ENCODE measurements at regions not wholly inside any gene's neighbourhood (a gene's known extent, or its start where the extent isn't known, plus 50 kb on each side); places are given as distances from the start of the nearest gene placed in this dataset.

DNA sequence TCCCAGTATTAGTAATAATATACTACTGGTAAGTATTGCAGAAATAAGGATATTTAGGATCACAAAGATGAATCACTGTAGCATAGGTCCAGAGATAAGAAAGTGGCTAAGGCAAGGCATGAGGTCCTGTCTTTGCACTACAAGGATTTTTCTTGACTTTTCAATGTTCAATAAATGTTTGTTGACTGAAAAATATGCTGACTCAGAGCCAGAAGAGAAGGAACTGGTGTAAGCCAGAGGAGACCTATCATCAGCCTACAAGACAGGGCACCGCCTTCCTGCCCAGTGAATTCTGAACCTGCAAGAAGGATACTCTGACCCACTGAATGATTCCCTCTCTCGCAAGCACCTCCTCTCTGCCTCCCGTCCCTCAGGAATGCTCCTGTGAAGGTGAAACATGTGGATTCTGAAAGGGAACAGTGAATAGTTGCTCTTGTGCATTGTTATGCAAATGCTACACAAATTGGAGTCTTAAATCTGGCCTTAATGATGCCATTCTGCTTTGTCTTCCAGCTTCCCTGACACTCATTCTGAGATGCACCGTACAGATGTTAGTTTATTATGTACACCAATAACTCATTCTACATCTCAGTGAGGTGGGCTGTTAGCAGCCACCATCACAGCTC lies 540.0 kb downstream of the OMA1 start:
- Histone ChIP-seq H3K27me3 (no peaks in the 10 kb centered on the region; the same call in 1 of the 2 replicates), H3K27ac (no peak overlapping the region), H3K9me3 (replicated peaks) (no peaks in the 10 kb centered on the region), H3K36me3 (no peaks in the 10 kb centered on the region), H3K4me3 (no peak overlapping the region), H3K4me1 (no peaks in the 10 kb centered on the region)
- no peak for DNase-seq

DNA sequence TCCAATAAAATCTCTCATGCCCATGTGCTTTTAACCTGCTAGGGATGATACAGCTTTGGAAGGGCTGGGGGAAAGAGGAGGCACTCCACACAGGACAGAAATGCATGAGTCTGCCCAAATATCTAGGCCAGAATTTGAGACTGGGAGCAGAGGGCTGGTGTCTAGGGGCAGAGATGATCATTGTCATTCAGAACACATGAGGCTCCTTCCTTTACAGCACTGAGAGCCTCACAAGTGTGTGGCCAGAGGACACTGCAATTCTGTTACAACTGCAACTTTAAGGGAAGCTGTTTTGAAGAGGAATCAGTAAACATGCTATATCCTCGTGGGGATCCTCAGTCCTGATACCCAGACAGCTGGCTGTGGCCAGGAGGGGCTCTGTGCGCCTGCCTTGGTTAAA lies 541.3 kb downstream of the OMA1 start:
- Histone ChIP-seq H3K4me1 (no peaks in the 10 kb centered on the region), H3K4me3 (no peak overlapping the region), H3K9me3 (replicated peaks) (no peaks in the 10 kb centered on the region), H3K27me3 (no peaks in the 10 kb centered on the region; the same call in 1 of the 2 replicates), H3K27ac (no peak overlapping the region), H3K36me3 (no peaks in the 10 kb centered on the region)
- no peak for DNase-seq

DNA sequence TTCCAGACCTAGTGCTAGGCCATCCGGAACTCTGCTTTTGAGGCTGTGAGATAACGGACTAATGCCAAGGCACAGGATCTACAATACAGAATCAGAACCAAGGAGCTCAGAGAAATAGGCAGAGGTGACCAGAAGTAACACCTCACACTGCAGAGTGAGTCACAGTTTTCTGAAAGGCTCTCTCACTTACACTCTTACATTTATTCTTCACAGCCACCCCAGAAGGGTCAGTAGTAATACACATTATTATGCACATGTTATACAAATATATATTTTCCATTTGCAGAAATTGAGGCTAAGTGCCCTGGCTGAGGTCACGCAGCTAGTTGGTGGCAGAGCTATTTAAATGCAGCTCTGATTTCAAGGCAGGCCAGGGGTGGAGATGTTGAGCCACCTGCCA lies 542.5 kb downstream of the OMA1 start:
- DNase-seq, result no peak
- no peaks in the 10 kb centered on the region; the same call in 1 of the 2 replicates for H3K27me3 ChIP-seq
- no peaks in the 10 kb centered on the region for H3K4me1 ChIP-seq
- no peak overlapping the region for H3K4me3 ChIP-seq
- H3K27ac ChIP-seq, result no peak overlapping the region
- no peaks in the 10 kb centered on the region for H3K36me3 ChIP-seq
- H3K9me3 ChIP-seq (replicated peaks), result no peaks in the 10 kb centered on the region

DNA sequence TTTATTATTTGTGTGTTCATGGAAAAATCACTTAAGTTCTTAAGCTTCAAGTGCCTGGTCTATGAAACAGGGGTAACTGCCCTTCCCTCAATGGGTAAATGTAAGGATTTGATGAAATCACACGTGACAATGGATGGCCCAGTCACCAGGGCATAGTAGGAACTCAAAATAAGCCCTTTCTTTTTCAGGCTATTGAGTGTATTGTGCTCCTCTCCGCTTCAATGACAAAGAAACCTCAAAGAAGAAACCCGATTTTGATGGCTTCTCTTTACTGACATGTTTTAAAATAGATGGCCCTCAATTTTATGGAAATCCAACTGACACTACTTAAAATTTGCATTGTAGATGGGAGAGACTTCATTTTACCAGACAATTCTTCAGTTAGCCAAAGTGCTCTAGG lies 543.5 kb downstream of the OMA1 start:
- H3K36me3 ChIP-seq, result no peaks in the 10 kb centered on the region
- H3K27me3 ChIP-seq, result no peaks in the 10 kb centered on the region; the same call in 1 of the 2 replicates
- DNase-seq, result no peak
- H3K9me3 ChIP-seq (replicated peaks), result no peaks in the 10 kb centered on the region
- no peak overlapping the region for H3K4me3 ChIP-seq
- no peak overlapping the region for H3K27ac ChIP-seq
- H3K4me1 ChIP-seq, result no peaks in the 10 kb centered on the region

DNA sequence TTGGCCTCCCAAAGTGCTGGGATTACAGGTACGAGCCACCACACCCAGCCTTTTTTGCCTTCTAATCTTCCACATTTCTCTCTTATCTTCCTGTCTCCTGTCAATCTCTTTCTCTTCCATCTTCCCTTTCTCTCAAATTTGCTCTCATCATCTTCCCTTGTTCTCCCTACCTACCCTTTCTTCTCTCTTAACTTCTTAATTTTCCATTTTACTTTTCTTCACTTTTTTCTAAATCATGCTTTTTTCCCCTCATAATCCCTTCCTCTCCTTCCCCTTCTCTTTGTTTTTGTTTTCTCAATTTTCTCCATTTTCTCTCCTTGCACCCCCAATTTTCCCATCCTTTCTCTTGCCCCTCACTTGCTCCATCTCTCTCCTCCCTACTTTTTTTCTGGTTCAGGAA lies 545.7 kb downstream of the OMA1 start:
- no peak for DNase-seq
- Histone ChIP-seq H3K27ac (no peak overlapping the region), H3K4me1 (no peaks in the 10 kb centered on the region), H3K9me3 (replicated peaks) (no peaks in the 10 kb centered on the region), H3K4me3 (no peak overlapping the region), H3K36me3 (no peaks in the 10 kb centered on the region), H3K27me3 (peaks cover 5% of the 10 kb centered on the region; the same call in 1 of the 2 replicates)

DNA sequence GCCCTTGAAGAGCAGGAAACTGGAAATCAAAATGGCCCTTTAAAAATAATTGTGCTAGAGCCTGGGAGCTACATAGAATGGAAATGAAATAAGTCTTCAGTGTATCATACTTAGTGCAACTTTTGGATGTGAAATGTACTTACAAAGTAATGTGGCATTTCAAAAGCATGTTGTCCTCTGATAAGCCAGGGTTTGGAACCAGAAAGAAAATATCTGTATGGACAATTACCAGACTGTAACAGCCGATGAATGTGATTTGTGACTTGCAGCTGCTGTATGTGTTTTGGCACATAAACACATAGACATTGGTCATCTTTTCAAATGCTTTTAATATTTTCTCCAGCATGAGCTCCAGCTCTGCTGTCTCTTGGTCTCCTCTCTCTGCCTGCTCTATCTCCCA lies 546.4 kb downstream of the OMA1 start:
- H3K27ac ChIP-seq, result no peak overlapping the region
- no peaks in the 10 kb centered on the region for H3K36me3 ChIP-seq

DNA sequence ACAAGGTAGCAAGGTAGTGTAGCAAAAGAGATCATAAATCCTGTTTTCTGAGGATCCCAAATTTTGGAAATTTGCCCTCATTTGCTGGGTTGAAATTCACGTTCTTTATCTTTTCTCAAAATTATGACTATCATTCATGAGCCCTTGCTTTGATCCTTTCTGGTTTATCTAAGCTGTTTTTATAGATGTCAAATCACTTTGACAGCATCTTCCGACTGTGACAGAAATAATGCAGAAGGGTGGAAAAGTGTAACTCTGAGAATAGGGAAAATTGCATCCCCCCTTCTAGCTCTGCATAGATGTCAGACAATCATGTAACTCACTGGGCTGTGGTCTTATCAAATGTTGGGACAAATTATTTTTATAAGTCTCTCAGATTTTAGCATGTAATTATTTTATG lies 550.1 kb downstream of the OMA1 start:
- no peak for DNase-seq
- Histone ChIP-seq H3K36me3 (no peaks in the 10 kb centered on the region), H3K27ac (no peak overlapping the region), H3K4me1 (no peaks in the 10 kb centered on the region), H3K9me3 (replicated peaks) (no peaks in the 10 kb centered on the region), H3K27me3 (peaks cover 11% of the 10 kb centered on the region), H3K4me3 (no peak overlapping the region)

More for the DNA sequence above, 546.4 kb downstream of the OMA1 start:
- Histone ChIP-seq H3K4me1 (no peaks in the 10 kb centered on the region), H3K27me3 (peaks cover 9% of the 10 kb centered on the region), H3K4me3 (no peak overlapping the region), H3K9me3 (replicated peaks) (no peaks in the 10 kb centered on the region)
- no peak for DNase-seq

DNA sequence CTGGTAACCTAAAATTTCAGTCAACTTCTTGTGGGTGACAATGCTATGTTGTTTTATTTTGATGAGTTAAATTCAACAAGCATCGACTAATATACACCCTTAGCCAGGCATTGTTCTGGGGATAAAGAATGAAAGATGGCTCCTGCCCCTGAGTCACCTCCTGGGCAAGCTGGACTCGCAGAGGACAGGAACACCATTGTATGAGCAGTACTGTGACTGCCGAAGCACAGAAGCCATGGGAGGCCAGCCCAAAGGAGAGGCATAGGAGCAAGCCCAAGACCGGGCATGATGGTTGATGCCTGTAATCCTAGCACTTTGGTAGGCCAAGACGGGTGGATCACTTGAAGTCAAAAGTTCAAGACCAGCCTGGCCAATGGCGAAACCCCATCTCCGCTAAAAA lies 555.2 kb downstream of the OMA1 start:
- Histone ChIP-seq H3K4me3 (no peak overlapping the region), H3K9me3 (replicated peaks) (no peaks in the 10 kb centered on the region)

DNA sequence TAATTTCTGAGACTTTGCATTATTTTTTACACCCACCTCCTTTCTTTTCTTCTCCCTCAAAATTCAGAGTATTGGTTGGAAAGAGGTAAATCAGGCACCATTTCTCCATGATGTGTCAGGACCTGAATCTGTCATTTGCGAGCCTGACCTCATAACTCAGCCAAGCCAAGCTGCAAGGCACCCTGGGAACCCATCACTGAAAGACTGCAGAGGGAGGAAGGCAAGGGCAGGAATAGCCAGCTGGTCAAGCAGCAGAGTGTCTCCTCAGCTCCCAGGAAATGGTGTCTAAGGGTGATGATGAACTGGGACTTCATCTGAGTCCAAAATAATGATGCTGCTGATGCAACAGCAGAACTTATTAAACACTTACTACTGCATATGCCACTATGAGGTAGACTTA lies 556.6 kb downstream of the OMA1 start:
- Histone ChIP-seq H3K27ac (no peak overlapping the region), H3K36me3 (no peaks in the 10 kb centered on the region), H3K4me1 (no peaks in the 10 kb centered on the region), H3K27me3 (0 out of 2 replicates have a peak, but pooled peaks cover 3% of the 10 kb centered on the region), H3K9me3 (replicated peaks) (no peaks in the 10 kb centered on the region), H3K4me3 (no peak overlapping the region)
- DNase-seq, result no peak

More for the DNA sequence above, 555.2 kb downstream of the OMA1 start:
- Histone ChIP-seq H3K27ac (no peak overlapping the region), H3K36me3 (no peaks in the 10 kb centered on the region), H3K27me3 (peaks cover 10% of the 10 kb centered on the region), H3K4me1 (no peaks in the 10 kb centered on the region)
- DNase-seq, result no peak

DNA sequence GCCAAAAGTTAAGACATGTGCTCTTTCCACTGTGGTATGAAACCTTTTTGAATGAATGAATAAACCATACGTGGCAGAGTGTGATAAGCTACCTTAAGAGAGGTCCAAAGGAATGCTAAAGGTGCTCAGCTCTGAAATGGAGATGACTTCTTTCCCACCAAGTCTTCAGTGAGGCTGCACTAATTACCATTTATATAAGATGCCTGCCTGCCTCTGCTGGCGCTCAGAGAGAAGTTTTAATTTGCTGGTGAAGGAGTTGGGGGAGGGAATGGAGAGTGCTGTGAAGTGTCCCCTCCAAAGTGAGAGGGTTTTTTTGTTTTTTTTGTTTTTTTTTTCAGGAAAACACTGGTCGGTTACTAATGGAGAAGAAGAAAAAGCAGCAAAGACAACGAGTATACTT lies 559.0 kb downstream of the OMA1 start:
- Histone ChIP-seq H3K9me3 (replicated peaks) (no peaks in the 10 kb centered on the region), H3K4me3 (no peak overlapping the region), H3K27ac (no peak overlapping the region), H3K27me3 (0 out of 2 replicates have a peak, but pooled peaks cover 3% of the 10 kb centered on the region), H3K4me1 (no peaks in the 10 kb centered on the region), H3K36me3 (no peaks in the 10 kb centered on the region)
- no peak for DNase-seq

DNA sequence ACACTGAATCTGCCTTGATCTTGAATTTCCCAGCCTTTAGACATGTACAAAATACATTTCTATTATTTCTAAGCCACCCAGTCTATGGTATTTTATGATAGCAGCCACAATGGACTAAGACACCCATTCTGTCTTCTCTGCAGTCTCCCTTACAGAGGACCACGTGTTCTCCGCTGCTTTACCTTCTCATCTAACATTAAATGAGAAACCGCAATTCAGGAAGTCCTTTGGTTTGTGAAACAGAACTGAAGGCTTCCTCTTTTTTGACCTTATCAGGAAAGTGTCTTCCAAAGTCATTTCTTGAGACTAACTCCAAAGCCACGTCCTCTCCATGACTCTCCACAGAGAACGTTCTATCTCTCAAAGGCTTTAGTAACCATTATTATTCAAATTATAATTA lies 560.1 kb downstream of the OMA1 start:
- no peaks in the 10 kb centered on the region for H3K9me3 ChIP-seq (replicated peaks)
- no peaks in the 10 kb centered on the region for H3K4me1 ChIP-seq
- DNase-seq, result no peak
- no peak overlapping the region for H3K27ac ChIP-seq
- H3K4me3 ChIP-seq, result no peak overlapping the region
- H3K36me3 ChIP-seq, result no peaks in the 10 kb centered on the region
- H3K27me3 ChIP-seq, result peaks cover 6% of the 10 kb centered on the region; the same call in 1 of the 2 replicates

DNA sequence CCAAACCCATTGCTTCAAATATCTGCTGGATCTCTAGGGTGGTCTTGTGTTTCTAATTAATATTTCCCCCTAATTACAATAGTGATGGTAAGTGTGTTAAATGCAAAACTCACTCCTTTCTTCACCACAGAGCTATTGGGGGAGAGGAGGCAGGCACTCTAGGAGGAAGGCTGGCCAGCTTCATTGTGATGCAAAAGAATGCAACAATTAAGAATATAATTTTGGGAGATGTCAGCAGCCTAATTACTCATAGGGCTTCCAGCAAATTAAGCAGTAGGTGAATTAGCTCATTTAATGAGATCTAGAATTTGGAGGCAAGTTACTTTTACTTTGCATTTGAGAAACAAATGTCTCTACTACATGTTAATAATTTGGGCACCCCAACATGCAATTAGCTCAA lies 560.4 kb upstream of the DAB1 start:
- Histone ChIP-seq H3K9me3 (replicated peaks) (no peaks in the 10 kb centered on the region), H3K27me3 (peaks cover 8% of the 10 kb centered on the region; the same call in 1 of the 2 replicates), H3K27ac (no peak overlapping the region), H3K36me3 (no peaks in the 10 kb centered on the region), H3K4me1 (no peaks in the 10 kb centered on the region), H3K4me3 (no peak overlapping the region)
- DNase-seq, result no peak

DNA sequence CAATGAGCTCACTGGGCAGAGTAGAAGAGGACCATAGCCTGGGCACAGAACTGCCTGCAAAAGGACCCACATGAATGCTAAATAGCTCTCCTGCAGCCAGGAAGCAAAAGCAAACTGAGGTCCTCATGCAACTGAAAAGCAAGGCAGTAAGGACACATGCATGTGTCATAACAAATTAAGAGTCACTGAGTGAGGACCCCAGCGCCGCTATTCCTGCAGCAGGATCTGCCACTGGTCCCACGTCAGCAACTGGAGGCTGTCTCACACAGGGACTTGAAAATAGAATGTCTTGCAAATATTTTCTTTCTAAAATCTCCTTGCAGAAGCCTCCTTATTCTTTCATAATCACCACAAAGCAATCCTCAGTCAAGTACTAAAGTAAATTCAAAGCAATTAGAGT lies 559.6 kb upstream of the DAB1 start:
- H3K36me3 ChIP-seq, result no peaks in the 10 kb centered on the region
- H3K4me3 ChIP-seq, result no peak overlapping the region
- no peak overlapping the region for H3K27ac ChIP-seq
- H3K9me3 ChIP-seq (replicated peaks), result no peaks in the 10 kb centered on the region
- no peaks in the 10 kb centered on the region for H3K4me1 ChIP-seq
- H3K27me3 ChIP-seq, result peaks cover 8% of the 10 kb centered on the region; the same call in 1 of the 2 replicates
- DNase-seq, result no peak

DNA sequence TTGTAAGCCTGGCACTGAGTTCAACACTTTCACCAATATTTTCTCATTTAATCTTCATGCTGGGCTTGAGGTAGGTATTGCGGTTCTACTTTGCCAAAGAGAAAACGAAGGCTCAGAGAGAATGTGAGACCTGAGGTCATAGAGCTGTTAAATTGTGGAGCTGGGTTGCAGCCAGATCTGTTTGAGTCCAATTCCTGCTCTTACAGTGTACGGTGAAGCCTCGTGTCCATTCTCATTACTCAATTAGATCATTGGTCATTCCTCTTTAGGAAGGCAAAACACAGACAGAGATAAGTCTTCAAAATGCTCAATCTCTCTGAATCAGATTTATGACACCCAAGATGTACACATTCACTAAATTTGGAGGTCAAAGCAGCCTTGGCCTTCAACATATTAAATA lies 559.0 kb upstream of the DAB1 start:
- no peak overlapping the region for H3K4me3 ChIP-seq
- H3K27me3 ChIP-seq, result peaks cover 8% of the 10 kb centered on the region; the same call in 1 of the 2 replicates
- no peaks in the 10 kb centered on the region for H3K4me1 ChIP-seq
- no peaks in the 10 kb centered on the region for H3K36me3 ChIP-seq
- no peak overlapping the region for H3K27ac ChIP-seq
- no peaks in the 10 kb centered on the region for H3K9me3 ChIP-seq (replicated peaks)
- DNase-seq, result no peak

DNA sequence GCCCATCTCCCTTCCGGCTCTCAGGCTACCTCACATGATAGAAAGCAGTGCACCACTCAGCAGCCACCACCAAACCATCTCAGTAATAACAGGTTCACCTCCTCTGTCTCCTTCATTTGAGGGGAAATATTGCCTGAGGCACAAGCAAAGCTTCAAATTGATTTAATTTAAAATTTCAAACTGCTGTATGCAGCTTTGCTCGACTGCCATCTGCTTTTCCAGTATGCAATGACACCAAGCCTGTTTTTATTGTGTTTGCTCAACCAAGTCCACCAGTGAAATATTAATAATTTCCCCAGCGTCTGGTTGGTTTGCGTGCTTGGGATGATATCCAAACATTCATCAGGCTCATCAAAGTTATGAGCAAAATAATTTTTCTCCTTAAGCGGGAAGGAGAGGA lies 552.4 kb upstream of the DAB1 start:
- no peaks in the 10 kb centered on the region for H3K4me1 ChIP-seq
- H3K9me3 ChIP-seq (replicated peaks), result no peaks in the 10 kb centered on the region
- peaks cover under 1% of the 10 kb centered on the region for H3K27me3 ChIP-seq
- no peak overlapping the region for H3K4me3 ChIP-seq
- H3K27ac ChIP-seq, result no peak overlapping the region
- no peak for DNase-seq
- H3K36me3 ChIP-seq, result no peaks in the 10 kb centered on the region

DNA sequence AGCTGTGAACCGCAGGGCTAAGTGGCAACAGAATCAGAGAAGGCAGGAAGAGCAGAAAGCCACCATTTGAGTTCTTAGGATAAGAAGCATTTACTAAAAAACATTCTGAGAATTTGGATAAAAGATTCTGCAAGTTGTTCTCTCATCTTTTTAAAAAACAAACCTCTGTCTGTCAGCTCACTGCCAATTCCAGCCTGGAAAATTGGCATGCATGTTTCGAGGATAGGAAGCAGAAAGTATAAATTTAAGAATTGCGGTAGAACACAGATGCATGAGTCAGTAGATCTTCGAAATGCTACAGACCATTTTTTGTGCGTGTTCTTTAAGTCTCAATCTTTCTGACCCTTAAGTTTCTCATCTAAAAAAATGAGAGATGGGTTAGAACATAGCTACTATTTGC lies 544.5 kb upstream of the DAB1 start:
- Histone ChIP-seq H3K9me3 (replicated peaks) (no peaks in the 10 kb centered on the region), H3K27me3 (no peaks in the 10 kb centered on the region; the same call in 1 of the 2 replicates), H3K36me3 (no peaks in the 10 kb centered on the region), H3K27ac (no peak overlapping the region), H3K4me3 (no peak overlapping the region), H3K4me1 (no peaks in the 10 kb centered on the region)
- no peak for DNase-seq

Data from SJCRH30 (cell line).